HG02943 (cell line): ENCODE measurements at regions not wholly inside any gene's neighbourhood (a gene's known extent, or its start where the extent isn't known, plus 50 kb on each side); places are given as distances from the start of the nearest gene placed in this dataset.

Source experiments
- ATAC-seq: cut with Tn5 transposase; IDR thresholded peaks from one replicate; pipeline ENCODE4 v1.9.1; 2021; ENCODE audit warnings: mild to moderate bottlenecking, low read depth, moderate library complexity; ENCODE audit not compliant: unreplicated experiment

- no peak for ATAC-seq
Measured at GRCh38 chr6:24010133-24010532, 115.9 kb upstream of the NRSN1 start.

GRCh38 chr6:24016286-24016685 is 109.7 kb upstream of the NRSN1 start:
- ATAC-seq, result no peak

- no peak for ATAC-seq
Measured at GRCh38 chr6:24016857-24017256, 109.2 kb upstream of the NRSN1 start.

- ATAC-seq, result no peak
Measured at GRCh38 chr6:24019393-24019792, 106.6 kb upstream of the NRSN1 start.

- ATAC-seq, result no peak
Measured at GRCh38 chr6:24019830-24020229, 106.2 kb upstream of the NRSN1 start.

- ATAC-seq, result no peak
Measured at GRCh38 chr6:24026050-24026449, 100.0 kb upstream of the NRSN1 start.

- no peak for ATAC-seq
Measured at GRCh38 chr6:24031496-24031895, 94.5 kb upstream of the NRSN1 start.

GRCh38 chr6:24032896-24033688 is 92.9 kb upstream of the NRSN1 start:
- ATAC-seq, result no peak

GRCh38 chr6:24043848-24044247 is 82.2 kb upstream of the NRSN1 start:
- ATAC-seq, result no peak

GRCh38 chr6:24051942-24052589 is 73.9 kb upstream of the NRSN1 start:
- ATAC-seq, result no peak

GRCh38 chr6:24052590-24052961 is 73.4 kb upstream of the NRSN1 start:
- no peak for ATAC-seq

GRCh38 chr6:24053057-24053456 is 73.0 kb upstream of the NRSN1 start:
- no peak for ATAC-seq

GRCh38 chr6:24054388-24054787 is 71.6 kb upstream of the NRSN1 start:
- no peak for ATAC-seq

GRCh38 chr6:24056567-24056966 is 69.4 kb upstream of the NRSN1 start:
- no peak for ATAC-seq

GRCh38 chr6:24057030-24057429 is 69.0 kb upstream of the NRSN1 start:
- ATAC-seq, result no peak

GRCh38 chr6:24060982-24061754 is 64.8 kb upstream of the NRSN1 start:
- ATAC-seq, result peak; percentile 87

- ATAC-seq, result no peak
Measured at GRCh38 chr6:24064106-24064505, 61.9 kb upstream of the NRSN1 start.

GRCh38 chr6:24064832-24065231 is 61.2 kb upstream of the NRSN1 start:
- ATAC-seq, result no peak

GRCh38 chr6:24069526-24069925 is 56.5 kb upstream of the NRSN1 start:
- ATAC-seq, result no peak

- ATAC-seq, result no peak
Measured at GRCh38 chr6:24072038-24072746, 53.8 kb upstream of the NRSN1 start.

- ATAC-seq, result no peak
Measured at GRCh38 chr6:24076011-24076410, 50.0 kb upstream of the NRSN1 start.
